ENCODE measurements at regions not wholly inside any gene's neighbourhood (a gene's known extent, or its start where the extent isn't known, plus 50 kb on each side); places are given as distances from the start of the nearest gene placed in this dataset.

DNA sequence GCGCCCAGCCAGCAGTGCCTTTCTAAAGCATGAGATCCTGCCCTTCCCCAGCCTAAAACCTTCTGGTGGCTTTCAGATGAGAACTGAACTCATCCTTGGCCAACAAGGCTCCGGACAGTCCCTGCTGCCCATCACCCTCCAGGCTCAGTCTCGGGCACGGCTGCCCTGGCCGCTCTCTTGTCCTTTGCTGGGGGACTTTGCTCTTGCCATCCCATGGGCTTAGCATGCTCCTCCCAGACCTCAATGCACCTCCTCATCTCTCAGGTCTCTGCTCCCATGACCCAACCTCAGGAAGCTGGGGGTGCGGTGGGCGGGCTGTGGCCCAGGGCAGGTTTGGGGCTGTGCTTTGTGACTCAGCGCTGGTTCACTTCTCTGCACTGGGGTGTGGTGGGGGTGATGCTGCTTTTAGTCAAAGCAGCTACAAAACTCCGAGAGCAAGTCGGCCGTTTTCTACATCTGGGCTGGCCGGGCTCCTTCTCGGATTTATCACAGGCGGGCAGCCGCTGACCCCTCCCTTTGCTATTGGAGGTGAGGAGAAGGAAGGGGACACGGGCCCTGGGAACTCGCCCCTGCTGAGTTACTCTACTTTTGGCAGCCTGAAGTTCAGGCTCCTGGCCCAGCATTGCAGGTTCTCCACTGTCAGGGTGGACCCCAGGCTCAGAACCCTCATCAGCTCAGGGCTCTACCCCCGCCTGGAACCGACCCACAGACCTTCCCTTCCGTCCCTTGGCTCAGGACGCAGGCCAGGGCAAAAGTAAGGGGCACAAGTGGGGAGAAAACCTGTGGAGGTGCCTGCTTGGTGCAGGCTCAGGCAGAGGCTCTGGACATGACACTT lies 90.6 kb upstream of the TAF1B start:
- peak in 1 of 3 donors; percentile 36 for TF ChIP-seq POLR2AphosphoS5 (IDR thresholded peaks at IDR 0.05)
- TF ChIP-seq POLR2A (IDR thresholded peaks at IDR 0.05): no peak
- DNase-seq: no peak
- H3K9me3 ChIP-seq: peaks cover 0 to 5% (median 0%) of the 10 kb centered on the region in 8 donors
- peaks cover 0 to 55% (median 7%) of the 10 kb centered on the region in 7 donors for H3K27me3 ChIP-seq (replicated peaks in 1 of 7)
- WGBS, 5 donors: 56 to 69% (median 59%) methylated on average over 21 of the region's 21 CpGs
- peak overlapping the region in 1 of 8 donors; percentile 49 for H3K4me3 ChIP-seq
- no peaks in the 10 kb centered on the region for H3K36me3 ChIP-seq
- peaks cover 0 to 42% (median 35%) of the 10 kb centered on the region in 6 donors for H3K4me1 ChIP-seq
- intact Hi-C loops (cut with DNase I; ENCODE audit: low total_unique reads): no loop called here
- peak overlapping the region in 4 of 8 donors; percentile 40 to 67 (median 61) for H3K27ac ChIP-seq

DNA sequence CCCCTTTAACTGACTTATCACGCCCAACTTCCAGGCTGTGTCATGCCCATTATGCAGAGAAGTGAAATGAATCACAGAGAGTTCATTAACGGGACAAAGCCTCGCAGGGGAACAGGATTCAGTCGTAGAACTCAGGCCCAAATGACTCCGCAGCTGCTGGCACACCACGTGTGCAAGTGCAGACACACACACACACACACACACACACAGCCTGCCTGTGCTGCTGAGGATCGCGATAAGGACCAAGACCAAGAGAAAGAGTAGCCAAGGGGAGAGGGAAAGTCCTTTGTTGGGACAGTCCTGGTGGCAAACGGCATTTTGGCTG lies 90.0 kb upstream of the TAF1B start:
- peak overlapping the region in 2 of 8 donors; percentile 23 to 49 for H3K4me3 ChIP-seq
- H3K27ac ChIP-seq: peak overlapping the region in 4 of 8 donors; percentile 52 to 67 (median 61)
- 3 to 27% (median 19%) methylated on average over 9 of the region's 9 CpGs for WGBS, 5 donors
- H3K9me3 ChIP-seq: peaks cover 0 to 2% (median 0%) of the 10 kb centered on the region in 8 donors
- intact Hi-C loops (cut with DNase I; ENCODE audit: low total_unique reads): no loop called here
- no peak for DNase-seq
- no peaks in the 10 kb centered on the region for H3K36me3 ChIP-seq
- TF ChIP-seq POLR2AphosphoS5 (IDR thresholded peaks at IDR 0.05) (no peak), POLR2A (IDR thresholded peaks at IDR 0.05) (no peak), CTCF (IDR thresholded peaks at IDR 0.05 in 8 of 11, conservative IDR thresholded peaks at IDR 0.05 in 3 of 11) (no peak)
- H3K4me1 ChIP-seq: peaks cover 0 to 44% (median 38%) of the 10 kb centered on the region in 6 donors
- peaks cover 0 to 60% (median 10%) of the 10 kb centered on the region in 7 donors for H3K27me3 ChIP-seq (replicated peaks in 1 of 7)

DNA sequence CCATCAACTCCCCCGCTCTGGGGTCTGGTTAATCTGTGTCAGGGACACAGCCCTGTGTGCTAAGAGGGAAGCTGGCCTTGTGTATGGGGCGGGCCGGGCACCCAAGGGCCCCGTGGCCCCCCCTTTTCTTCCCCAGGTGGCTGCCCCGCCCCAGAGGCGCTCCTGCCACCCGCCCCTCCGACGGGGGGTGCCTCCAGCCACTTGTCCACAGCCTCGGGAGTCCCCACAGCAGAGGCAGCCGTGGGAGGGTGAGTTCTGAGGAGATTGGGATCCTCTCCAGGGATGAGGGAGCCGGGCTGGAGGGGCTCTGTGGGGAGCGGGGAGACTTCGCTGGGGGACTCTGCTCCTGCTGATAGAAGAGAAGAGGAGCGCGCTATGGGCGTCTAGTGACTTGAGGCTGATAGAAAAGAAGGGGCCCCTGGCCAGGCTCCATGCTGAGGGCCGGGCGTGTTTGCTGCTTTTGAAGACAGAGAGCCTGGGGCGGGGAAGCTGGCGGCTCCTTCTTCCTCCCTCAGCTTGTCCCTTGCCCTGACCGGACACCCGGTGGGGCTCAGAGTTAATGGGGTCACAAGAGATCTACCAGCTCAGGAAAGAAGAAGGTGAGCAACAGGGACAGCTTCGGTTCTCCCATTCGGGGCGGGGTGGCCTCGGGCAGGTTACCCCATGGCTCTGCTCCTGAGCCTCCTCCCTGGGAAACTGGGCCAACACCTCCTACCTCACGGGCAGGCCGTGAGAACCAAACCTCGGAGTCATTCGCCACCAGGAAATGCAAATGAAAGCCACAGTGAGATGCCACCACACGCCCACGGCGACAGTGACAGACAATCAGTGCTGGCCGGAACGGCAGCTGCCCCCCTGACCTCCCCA lies 89.4 kb upstream of the TAF1B start:
- intact Hi-C loops (cut with DNase I; ENCODE audit: low total_unique reads): no loop called here
- Histone ChIP-seq H3K36me3 (no peaks in the 10 kb centered on the region), H3K4me3 (peak overlapping the region in 4 of 8 donors; percentile 5 to 49 (median 16)), H3K27me3 (replicated peaks in 1 of 7) (peaks cover 0 to 64% (median 10%) of the 10 kb centered on the region in 7 donors), H3K27ac (peak overlapping the region in 4 of 8 donors; percentile 52 to 67 (median 61)), H3K4me1 (peaks cover 0 to 44% (median 38%) of the 10 kb centered on the region in 6 donors), H3K9me3 (no peaks in the 10 kb centered on the region)
- 51 to 73% (median 59%) methylated on average over 26 to 36 of the region's 36 CpGs for WGBS, 5 donors
- TF ChIP-seq CTCF (IDR thresholded peaks at IDR 0.05 in 8 of 11, conservative IDR thresholded peaks at IDR 0.05 in 3 of 11): no peak
- TF ChIP-seq POLR2A (IDR thresholded peaks at IDR 0.05): no peak
- peak in 1 of 3 donors; percentile 14 for TF ChIP-seq POLR2AphosphoS5 (IDR thresholded peaks at IDR 0.05)
- DNase-seq: no peak

- H3K36me3 ChIP-seq: no peaks in the 10 kb centered on the region
- H3K9me3 ChIP-seq: no peaks in the 10 kb centered on the region
- peaks cover 0 to 67% (median 10%) of the 10 kb centered on the region in 7 donors for H3K27me3 ChIP-seq (replicated peaks in 1 of 7)
- TF ChIP-seq POLR2AphosphoS5 (IDR thresholded peaks at IDR 0.05) (no peak), POLR2A (IDR thresholded peaks at IDR 0.05) (no peak), CTCF (IDR thresholded peaks at IDR 0.05 in 8 of 11, conservative IDR thresholded peaks at IDR 0.05 in 3 of 11) (no peak)
- peak overlapping the region in 1 of 8 donors; percentile 59 for H3K27ac ChIP-seq
- 61 to 71% (median 67%) methylated on average over 6 of the region's 6 CpGs for WGBS, 5 donors
- peaks cover 0 to 44% (median 38%) of the 10 kb centered on the region in 6 donors for H3K4me1 ChIP-seq
- H3K4me3 ChIP-seq: peak overlapping the region in 2 of 8 donors; percentile 23 to 49
- intact Hi-C loops (cut with DNase I; ENCODE audit: low total_unique reads): no loop called here
- DNase-seq: no peak
Observed at GRCh38 chr2:9754532-9754887, 88.8 kb upstream of the TAF1B start.
